ENCODE measurements at regions not wholly inside any gene's neighbourhood (a gene's known extent, or its start where the extent isn't known, plus 50 kb on each side); places are given as distances from the start of the nearest gene placed in this dataset.

DNA sequence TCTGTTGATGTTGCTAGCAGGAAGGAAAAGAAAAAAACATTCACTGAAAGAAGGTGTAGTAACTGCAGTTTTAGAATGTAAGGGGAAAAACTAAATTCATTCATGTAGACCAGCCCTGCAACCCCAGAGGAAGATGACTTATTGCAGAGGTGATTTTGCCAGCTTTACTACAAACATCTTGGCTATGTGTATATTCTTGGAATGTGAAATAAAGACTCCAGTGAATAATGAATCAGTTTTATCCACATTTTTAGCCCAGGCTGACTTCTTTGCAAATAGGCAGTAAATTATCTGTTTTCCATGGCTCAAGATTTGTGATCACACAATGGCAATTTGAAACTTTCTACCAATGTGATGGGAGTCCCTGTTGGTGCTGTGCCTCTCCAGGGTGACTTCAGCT is 206.1 kb upstream of the SETBP1 start:
- TF ChIP-seq, protein P1, sequence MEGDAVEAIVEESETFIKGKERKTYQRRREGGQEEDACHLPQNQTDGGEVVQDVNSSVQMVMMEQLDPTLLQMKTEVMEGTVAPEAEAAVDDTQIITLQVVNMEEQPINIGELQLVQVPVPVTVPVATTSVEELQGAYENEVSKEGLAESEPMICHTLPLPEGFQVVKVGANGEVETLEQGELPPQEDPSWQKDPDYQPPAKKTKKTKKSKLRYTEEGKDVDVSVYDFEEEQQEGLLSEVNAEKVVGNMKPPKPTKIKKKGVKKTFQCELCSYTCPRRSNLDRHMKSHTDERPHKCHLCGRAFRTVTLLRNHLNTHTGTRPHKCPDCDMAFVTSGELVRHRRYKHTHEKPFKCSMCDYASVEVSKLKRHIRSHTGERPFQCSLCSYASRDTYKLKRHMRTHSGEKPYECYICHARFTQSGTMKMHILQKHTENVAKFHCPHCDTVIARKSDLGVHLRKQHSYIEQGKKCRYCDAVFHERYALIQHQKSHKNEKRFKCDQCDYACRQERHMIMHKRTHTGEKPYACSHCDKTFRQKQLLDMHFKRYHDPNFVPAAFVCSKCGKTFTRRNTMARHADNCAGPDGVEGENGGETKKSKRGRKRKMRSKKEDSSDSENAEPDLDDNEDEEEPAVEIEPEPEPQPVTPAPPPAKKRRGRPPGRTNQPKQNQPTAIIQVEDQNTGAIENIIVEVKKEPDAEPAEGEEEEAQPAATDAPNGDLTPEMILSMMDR (conservative IDR thresholded peaks at IDR 0.05; ENCODE audit: low read depth, low read length): no peak
- no peak for TF ChIP-seq EZH2 (IDR thresholded peaks at IDR 0.05; ENCODE audit: borderline replicate concordance, low read depth, low read length, poor library complexity, severe bottlenecking)

Measured in A673 (cell line).